Liver (tissue), 3 donors: ENCODE measurements at regions not wholly inside any gene's neighbourhood (a gene's known extent, or its start where the extent isn't known, plus 50 kb on each side); places are given as distances from the start of the nearest gene placed in this dataset.

Source experiments
- ATF3 ChIP-seq: IDR thresholded peaks from 2 replicates; pipeline ENCODE4 v1.6.1; 2016; ENCODE audit warnings: antibody characterized with exemption
- JUND ChIP-seq, 2 donors: IDR thresholded peaks; 2 replicates each; pipeline ENCODE4 v1.6.1; 2016; ENCODE audit warnings: antibody characterized with exemption in 2 of 2
- RAD21 ChIP-seq, 2 donors: IDR thresholded peaks; 2 replicates each; pipeline ENCODE4 v1.6.1; 2016; ENCODE audit warnings: antibody characterized with exemption in 2 of 2, mild to moderate bottlenecking in 2 of 2
- SP1 ChIP-seq: IDR thresholded peaks from 2 replicates; pipeline ENCODE4 v1.6.1; 2018; ENCODE audit warnings: antibody characterized with exemption, mild to moderate bottlenecking
- TAF1 ChIP-seq: conservative IDR thresholded peaks from 2 replicates; pipeline ENCODE4 v1.6.1; 2016; ENCODE audit warnings: antibody characterized with exemption, mild to moderate bottlenecking
- TF ChIP-seq, protein P1 (sequence below): fragments of 150-350 bp; IDR thresholded peaks from 2 replicates; pipeline ENCODE4 v1.5.1; 2017; ENCODE audit warnings: improper control_type of control experiment, low read depth, low read length; ENCODE audit not compliant: missing input control
- TF ChIP-seq, protein P2 (sequence below): IDR thresholded peaks from 2 replicates; pipeline ENCODE4 v1.6.1; 2016; ENCODE audit warnings: antibody characterized with exemption
- TF ChIP-seq, protein P3 (sequence below): IDR thresholded peaks from 2 replicates; pipeline ENCODE4 v1.6.1; 2016; ENCODE audit warnings: antibody characterized with exemption, mild to moderate bottlenecking
- donor health status: healthy.
- donor health status: healthy.

- no peak for TF ChIP-seq SP1
- TF ChIP-seq, protein P1, sequence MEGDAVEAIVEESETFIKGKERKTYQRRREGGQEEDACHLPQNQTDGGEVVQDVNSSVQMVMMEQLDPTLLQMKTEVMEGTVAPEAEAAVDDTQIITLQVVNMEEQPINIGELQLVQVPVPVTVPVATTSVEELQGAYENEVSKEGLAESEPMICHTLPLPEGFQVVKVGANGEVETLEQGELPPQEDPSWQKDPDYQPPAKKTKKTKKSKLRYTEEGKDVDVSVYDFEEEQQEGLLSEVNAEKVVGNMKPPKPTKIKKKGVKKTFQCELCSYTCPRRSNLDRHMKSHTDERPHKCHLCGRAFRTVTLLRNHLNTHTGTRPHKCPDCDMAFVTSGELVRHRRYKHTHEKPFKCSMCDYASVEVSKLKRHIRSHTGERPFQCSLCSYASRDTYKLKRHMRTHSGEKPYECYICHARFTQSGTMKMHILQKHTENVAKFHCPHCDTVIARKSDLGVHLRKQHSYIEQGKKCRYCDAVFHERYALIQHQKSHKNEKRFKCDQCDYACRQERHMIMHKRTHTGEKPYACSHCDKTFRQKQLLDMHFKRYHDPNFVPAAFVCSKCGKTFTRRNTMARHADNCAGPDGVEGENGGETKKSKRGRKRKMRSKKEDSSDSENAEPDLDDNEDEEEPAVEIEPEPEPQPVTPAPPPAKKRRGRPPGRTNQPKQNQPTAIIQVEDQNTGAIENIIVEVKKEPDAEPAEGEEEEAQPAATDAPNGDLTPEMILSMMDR: no peak
- no peak for TF ChIP-seq ATF3
- TF ChIP-seq, protein P2, sequence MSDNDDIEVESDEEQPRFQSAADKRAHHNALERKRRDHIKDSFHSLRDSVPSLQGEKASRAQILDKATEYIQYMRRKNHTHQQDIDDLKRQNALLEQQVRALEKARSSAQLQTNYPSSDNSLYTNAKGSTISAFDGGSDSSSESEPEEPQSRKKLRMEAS: no peak
- TF ChIP-seq, protein P3, sequence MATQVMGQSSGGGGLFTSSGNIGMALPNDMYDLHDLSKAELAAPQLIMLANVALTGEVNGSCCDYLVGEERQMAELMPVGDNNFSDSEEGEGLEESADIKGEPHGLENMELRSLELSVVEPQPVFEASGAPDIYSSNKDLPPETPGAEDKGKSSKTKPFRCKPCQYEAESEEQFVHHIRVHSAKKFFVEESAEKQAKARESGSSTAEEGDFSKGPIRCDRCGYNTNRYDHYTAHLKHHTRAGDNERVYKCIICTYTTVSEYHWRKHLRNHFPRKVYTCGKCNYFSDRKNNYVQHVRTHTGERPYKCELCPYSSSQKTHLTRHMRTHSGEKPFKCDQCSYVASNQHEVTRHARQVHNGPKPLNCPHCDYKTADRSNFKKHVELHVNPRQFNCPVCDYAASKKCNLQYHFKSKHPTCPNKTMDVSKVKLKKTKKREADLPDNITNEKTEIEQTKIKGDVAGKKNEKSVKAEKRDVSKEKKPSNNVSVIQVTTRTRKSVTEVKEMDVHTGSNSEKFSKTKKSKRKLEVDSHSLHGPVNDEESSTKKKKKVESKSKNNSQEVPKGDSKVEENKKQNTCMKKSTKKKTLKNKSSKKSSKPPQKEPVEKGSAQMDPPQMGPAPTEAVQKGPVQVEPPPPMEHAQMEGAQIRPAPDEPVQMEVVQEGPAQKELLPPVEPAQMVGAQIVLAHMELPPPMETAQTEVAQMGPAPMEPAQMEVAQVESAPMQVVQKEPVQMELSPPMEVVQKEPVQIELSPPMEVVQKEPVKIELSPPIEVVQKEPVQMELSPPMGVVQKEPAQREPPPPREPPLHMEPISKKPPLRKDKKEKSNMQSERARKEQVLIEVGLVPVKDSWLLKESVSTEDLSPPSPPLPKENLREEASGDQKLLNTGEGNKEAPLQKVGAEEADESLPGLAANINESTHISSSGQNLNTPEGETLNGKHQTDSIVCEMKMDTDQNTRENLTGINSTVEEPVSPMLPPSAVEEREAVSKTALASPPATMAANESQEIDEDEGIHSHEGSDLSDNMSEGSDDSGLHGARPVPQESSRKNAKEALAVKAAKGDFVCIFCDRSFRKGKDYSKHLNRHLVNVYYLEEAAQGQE: no peak
- no peak for TF ChIP-seq TAF1
- TF ChIP-seq RAD21 (IDR thresholded peaks at IDR 0.05): no peak
- no peak for TF ChIP-seq JUND (IDR thresholded peaks at IDR 0.05)
These were observed 204.4 kb downstream of the OTOL1 start for GRCh38 chr3:161700998-161701397.
